Putamen (tissue), 1 donor: ENCODE measurements at regions not wholly inside any gene's neighbourhood (a gene's known extent, or its start where the extent isn't known, plus 50 kb on each side); places are given as distances from the start of the nearest gene placed in this dataset.

Experiments used
- DNase-seq: peaks from one replicate; pipeline ENCODE4 v3.0.0-alpha.2; 2016; ENCODE audit warnings: low spot score

DNA sequence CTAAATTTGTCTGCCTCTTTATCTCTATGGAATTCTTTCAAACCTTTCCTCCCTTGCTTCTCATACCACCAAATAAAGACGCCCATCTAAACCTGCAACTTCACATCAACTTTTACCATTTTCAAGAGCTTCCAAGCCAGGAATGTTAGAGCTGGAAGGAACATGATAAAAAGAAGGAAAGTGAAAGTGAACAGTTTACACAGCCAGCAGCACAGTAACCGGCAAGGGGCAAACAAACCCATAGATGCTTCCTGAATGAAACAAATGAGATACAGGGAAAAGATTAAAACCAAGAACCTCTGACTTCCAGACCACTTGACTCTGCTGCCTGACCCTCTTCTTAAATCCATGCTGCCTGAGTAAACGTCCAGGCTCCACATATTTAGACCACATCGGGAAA lies 231.1 kb upstream of the CA10 start:
- no peak for DNase-seq

DNA sequence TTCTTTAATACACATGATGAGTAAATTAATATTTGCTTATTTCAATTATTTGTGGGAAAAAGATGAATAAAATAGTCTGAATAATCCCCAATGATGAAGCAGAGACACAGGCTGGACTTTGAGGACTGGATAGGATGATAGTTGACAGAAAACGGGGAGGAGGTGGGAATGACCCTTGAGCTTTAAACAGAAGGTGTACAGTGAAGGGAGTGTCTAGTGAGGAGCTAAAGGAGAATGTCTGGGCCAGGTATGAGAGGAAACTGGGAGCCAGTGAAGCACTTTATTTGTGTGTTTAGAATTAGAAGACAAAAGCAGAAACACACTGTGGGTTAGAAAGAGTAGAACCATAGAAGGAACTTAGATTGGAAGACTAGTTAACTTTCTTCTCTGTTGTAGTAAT lies 230.4 kb upstream of the CA10 start:
- DNase-seq = no peak

DNA sequence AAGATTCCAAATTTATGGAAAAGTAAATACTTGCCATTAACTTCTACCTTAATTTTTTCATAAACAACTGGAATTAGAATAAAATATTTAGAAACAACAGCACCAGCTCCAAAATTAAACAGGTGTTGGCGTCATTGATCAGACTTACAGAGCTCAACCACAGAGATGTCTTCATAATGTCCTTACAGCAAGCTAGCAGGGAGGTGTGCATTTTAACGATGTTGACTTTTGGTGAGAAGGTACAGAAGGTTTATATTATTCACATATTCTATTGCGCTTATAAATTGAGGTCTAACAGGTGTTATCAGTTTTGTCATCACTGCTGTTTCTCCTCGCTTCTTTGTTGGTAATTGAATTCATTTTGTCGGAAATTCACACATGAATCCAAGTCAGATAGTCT lies 226.2 kb upstream of the CA10 start:
- no peak for DNase-seq

DNA sequence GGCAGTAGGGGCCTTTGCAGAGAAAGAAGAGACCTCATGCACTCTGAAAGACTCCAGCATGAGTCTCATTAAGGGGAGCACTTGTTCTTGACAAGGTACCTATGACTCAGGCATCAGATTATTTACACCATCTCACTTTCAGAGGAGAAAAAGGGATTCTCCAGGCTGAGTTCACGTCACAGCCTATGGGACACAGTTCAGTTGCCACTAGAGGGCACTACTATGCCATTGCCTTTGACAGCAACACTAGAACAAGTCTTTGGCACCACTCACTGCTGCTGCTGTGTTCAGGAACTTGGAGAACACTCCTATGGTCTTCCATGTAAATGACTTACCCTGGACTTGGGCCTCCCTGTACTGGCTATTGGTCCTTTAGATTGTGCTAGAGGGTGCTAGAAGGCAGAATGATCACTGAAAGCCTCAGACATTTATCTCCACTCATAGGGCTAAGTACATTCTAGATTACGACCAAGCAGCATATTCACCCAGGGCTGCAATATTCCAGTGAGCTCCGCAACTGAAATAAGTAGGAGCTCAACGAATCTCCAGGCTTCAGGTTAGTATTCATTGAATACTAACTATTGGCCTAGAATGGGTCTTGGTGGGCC lies 225.1 kb upstream of the CA10 start:
- DNase-seq = peak; percentile 44

DNA sequence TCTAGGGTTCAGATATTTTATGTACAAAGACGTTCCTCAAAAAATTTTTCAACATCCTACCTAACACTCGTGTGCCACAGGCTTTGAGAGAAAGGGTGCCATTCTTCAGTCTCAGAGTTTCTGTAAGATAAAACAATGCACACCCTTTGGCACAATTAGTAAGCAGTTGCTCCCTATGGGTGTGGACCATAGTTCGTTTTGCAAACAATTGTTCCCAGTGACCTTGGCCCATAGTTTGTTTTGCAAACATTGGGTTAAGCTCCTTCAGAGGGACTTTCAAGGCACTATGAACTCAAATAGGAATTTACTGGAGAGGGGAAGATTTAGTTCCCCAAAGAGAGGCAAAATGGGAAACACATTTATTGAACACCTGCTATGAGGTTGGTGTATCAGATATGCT lies 220.3 kb upstream of the CA10 start:
- DNase-seq = no peak

DNA sequence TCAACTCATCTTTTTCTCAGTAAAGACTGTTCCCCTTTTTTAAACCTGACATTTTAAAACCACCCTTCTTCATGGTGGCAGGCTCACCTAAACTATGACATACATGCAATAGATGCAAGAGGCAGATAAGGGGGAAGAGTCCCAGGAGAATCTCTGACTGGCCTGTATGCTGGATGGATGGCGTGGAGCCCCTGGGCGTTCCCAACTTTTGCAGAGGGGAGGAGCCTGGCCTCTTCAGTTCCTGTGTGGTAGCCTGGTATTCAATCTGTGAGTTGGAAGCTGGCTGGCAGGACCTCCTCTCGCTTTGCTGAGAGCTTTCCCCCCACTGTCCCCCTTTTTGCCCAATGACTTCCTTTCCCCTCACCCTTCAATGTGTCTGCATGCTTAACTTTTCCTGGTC lies 217.6 kb upstream of the CA10 start:
- DNase-seq = no peak

DNA sequence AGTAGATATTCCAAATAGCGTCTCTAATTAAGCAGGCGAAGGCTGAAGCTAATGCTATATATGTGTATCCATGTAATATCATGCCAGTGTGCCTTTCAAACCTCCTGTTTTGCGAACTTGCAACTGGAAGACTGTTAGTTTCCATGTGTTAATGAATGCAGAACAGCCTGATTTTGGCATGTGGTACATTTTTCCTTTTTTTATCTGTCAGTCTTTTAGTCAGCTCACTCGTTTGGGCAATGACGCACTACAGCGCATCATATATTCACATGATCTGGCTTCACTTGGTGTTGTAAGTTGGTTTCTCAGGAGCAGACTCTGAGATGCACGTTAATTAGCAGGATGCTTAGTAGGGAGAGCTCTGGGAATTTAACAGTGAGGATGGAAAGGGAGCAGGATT lies 210.4 kb upstream of the CA10 start:
- DNase-seq = no peak

DNA sequence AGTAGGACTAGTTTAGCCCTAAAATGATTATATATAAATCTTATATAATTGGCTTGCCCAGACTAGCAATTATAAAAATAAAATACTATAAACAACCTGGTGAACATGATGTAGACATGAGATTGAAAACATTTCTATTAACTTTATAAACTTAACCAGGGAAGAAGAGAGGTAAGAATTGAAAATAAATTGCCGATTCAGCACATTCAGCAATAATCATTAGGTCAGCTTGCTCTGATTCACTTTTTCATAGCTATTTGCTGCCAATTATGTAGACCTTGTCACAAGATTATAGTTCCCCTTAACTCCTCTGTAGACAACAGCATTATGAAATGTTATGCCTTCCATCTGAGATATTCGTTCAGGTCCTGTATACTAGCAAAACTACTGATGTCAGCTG lies 199.3 kb upstream of the CA10 start:
- no peak for DNase-seq

DNA sequence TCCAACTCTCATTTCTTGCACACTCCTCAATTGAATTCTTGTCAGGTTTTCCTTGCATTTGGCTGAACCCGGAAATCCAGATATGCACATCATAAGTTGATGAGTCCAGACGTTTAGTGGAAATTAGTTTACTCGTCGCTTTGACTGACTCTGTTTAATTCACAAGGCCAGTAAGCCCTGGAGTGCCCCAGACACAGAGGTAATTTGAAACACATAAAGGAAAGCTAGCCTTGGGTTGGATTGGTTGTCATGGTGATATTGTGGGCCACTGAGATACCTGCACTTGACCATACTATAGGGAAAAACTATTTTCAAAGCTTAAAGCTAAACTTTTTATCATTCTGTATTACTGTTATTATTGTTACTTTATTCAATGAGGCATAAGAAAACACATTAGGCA lies 178.3 kb upstream of the CA10 start:
- DNase-seq = no peak

DNA sequence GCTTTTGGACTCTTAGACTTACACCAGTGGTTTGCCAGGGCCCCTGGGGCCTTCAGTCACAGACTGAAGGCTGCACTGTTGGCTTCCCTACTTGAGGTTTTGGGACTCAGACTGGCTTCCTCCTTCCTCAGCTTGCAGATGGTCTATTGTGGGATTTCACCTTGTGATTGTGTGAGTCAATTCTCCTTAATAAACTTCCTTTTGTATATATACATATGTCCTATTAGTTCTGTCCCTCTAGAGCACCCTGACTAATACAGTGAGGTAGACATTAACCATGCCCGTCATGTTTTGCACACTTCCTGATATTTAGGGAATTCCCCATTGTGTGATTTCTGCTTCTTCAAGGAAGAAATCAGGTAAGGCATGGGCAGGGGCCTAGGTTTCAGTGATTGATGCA lies 147.8 kb upstream of the CA10 start:
- DNase-seq = no peak

DNA sequence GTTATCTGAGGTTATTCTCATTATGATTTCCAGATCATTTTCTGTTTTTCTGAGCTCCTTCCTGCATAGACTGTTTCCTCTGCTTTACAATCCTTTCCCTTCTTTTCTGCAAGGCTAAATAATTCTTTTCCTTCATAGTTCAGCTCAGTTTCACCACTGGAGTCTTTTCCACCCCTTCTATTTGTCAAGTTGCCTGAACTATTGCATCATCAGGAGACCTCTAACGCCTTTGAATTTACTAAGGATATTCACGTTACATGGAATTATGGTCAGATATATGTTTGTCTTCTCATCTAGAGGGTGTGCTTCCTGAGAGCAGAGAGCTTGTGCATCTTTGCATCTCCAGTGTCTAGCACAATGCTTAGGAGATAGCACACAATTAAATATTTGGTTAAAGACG lies 140.4 kb upstream of the CA10 start:
- no peak for DNase-seq

DNA sequence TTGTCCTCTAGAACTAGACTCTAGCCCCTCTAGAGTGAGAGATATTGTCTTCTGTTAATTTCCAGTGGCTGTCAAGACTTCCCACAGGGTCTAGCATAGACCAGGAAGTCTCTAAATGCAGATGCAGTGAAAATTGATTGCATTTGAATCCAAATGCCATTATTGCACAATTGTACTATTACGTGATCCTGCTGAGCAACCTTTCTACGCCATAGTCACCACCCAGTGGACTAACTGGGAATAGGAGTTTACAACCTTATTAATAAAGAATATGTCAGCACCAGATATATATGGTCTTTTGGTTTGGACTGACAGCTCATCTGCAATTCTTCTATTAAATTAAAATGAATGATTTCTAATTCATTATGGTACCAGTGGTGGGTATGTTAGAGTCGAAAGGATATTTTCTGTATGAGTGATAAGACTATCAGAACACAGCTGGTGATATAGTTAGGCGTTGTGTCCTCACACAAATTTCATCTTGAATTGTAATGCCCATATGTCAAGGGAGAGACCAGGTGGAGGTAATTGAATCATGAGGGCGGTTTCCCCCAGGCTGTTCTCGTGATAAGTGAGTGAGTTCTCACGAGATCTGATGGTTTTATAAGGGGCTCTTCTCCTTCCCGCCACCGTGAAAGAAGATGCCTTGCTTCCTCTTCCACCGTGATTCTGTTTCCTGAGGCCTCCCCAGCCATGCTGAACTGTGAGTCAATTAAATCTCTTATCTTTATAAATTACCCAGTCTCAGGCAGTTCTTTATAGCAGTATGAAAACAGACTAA lies 138.9 kb upstream of the CA10 start:
- DNase-seq = no peak

DNA sequence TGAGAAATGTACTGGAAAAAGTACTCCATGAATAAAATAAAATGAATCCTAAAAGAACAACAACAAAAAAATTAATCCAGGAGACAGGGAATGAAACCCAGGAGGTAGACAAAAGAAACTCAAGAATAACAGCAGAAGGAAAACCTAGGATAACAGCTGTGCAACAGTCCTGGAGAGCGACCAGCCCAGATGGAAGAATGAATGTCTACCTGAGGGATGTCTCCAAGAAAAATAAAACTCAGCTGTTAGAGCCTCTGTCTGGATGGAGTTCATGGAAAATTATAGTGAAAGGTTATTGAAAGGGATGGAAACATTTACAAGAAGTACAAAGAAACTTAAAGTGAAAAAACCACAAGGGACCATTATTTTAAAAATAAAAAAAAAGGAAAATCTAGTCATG lies 135.8 kb upstream of the CA10 start:
- DNase-seq = no peak

DNA sequence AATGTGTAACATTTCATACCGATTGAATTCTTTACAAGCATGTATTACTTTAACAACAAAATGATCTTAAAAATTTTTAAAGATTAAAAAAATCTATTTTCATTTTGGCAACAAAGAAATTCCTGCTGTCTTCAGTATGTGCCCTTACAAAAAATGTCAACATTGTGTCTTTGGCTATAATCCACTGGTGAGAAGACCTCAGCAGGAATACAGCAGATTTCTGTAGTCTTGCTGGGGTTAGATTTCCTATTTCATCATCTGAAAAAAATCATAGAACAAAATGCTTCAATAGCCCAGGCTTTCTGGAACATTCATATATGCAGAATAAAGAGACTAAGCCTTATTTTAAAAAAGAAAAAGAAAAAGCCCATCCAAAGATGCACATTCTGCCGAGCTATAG lies 129.1 kb upstream of the CA10 start:
- DNase-seq = no peak

DNA sequence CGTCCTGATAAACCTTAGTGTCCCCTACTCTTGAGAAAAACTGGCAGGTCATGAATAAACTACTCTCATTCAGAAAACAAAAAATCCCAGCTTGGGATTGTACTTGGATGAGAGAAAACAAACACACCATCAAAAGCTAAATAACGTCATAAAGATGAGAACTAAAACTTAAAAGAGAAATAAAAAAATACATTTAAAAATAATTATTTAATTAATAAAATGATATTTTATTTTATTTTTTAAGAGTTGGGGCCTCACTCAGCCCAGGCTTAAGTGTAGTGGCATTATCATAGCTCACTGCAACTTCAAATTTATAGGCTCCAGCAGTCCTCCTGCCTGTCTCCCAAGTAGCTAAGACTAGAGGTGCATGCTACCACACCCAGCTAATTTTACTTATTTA lies 125.4 kb upstream of the CA10 start:
- no peak for DNase-seq

DNA sequence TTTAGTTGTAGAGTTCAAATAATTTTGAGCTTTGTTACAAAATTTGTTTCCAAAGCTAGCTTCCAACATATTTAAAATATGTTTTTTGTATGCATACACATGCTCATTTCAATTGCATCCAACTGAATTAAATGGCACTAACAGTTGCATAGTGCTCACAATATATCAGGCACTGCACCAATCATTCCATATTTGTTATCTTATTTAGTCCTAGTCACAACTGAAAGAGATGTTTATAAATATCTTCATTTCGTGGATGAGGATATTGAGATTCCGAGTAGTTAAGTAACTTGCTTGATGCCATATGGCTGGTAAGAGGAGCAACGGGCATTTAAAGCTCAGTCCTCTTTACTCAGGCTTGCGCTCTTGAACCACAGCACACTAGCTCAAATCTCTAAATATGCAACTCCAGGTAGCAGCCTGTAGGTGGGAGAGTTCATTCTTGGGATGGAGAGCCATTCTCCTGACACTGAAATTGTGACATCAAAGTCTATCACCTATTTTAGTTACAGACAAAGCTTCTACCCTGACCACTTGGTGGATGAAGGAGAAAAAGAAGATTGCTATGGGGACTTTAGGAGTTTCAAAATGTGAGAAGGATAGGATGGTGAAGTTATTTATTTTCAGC lies 118.0 kb upstream of the CA10 start:
- no peak for DNase-seq

DNA sequence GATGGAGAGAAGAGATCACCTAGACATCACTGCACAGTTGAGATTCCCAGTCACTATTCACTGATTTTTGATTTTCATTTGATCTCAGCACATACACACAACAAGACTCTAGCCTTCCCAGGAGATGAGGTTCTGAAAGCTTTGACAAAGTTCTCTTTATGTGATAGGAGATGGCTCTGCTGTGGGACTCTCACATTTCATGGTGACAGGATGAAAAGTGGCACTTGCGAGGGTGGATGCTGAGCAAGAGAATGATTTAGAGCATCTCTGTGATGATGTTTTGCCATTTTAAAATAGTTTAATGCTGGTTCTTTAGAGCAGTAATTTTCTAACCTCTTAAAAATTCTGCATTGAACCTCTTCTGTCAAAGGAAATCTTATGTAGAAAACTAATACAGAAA lies 113.3 kb upstream of the CA10 start:
- no peak for DNase-seq

DNA sequence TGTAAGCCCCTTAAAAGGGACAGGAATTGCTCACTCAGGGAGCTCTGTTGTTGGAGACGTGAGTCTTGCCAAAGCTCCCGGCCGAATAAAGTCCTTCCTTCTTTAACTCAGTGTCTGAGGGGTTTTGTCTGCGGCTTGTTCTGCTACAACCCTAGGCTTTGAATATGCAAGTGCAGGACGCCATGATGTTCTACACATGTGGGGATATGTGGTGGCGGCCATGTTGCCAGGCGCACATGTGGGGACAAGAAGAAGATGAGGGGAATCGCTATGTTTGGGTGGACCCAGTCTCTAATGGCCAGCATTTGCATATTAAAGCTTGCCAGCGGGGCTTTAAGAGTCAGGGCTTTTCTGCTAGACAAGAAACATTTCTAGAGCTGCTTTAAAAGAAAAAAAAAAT lies 96.8 kb upstream of the CA10 start:
- no peak for DNase-seq

DNA sequence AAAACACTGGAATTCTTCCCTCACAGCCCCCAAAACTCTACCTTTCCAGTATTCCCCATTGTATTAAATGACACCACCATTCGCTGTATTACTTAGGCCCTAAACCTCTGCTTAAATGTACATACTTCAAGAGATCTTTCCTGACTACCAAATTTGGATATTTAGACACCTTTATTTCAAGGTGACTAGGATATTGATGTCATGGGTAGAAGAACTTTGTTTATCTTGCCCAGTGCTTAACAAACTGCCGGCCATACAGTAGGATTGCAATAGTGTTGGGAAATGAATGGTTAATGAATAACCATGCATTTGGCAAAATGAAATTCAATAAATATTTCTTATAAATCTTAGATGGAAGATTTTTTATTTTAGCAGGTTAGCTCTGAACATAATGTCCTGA lies 86.2 kb upstream of the CA10 start:
- no peak for DNase-seq

DNA sequence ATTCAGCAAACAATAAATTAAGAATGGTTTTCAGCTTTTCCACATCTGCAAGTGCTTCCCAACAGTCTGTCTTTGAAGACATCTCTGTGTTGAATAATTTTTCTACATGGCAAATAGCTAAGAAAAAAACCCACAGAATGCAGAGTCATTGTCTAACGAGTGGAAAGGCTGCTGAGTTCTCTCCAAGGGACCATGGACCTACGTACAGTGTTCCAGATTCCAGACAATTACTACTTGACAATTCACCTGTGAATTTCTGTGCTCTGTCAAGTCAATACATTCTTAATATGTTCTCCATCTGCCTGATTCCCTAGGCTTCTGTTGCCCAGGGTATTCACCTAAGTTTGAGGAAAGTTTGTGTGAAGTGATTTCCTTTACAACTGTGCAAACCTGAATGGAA lies 83.8 kb upstream of the CA10 start:
- no peak for DNase-seq

DNA sequence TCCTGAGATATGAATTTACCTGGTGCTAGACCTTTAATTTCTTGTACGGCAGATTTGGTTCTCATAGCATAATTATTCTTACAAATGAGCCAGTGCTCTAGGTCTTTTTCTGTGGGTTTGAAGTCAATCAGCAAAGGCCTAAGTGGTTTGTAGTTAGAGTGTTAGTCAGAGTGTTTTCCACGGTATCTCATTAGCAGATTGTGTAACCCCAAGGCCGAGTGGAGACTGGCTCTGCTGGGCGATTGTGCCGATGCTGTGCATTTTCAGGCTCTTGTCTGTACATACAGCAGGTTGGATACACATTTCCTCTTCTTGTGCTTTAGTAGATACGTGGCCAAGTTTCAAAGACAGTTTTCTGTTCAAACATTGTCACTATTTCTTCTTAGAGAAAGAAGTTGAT lies 78.6 kb upstream of the CA10 start:
- no peak for DNase-seq

DNA sequence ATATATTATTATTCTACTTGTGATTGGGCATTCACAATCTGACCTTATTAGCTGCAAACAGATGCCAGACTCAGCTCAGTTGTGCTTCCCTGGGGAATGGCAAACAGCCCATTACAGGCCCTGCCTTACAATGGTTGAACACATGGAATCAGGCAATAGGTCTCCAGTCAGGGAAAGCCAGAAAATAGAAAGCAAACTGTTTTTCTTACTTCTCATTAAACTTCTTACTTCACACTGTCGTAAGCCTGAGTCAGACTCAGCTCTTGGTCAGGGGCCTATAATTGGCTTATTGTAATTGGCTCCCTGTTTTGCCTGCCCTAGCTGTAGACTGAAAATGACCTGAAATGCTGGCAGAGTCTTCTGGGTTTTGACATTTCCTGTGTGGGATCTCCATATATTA lies 77.0 kb upstream of the CA10 start:
- DNase-seq = no peak

DNA sequence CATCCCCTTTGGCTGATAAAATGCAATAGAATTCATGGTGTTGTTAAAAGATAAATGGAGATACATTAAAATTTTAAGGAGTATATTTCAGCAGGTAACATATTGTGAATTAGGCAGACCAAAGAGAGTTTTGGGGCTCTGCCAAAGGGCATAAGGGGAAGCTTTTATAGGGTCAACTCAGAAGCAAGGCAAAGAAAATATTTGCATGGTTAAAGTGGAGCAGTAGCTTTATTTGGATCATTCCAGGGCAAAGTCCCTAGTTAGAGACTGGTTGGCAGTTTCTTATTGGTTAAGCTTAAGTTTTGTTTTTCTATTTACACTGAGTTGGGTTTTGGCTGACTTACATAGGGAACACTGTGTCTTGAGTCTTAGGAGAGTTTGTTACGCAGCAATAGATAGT lies 75.1 kb upstream of the CA10 start:
- no peak for DNase-seq

DNA sequence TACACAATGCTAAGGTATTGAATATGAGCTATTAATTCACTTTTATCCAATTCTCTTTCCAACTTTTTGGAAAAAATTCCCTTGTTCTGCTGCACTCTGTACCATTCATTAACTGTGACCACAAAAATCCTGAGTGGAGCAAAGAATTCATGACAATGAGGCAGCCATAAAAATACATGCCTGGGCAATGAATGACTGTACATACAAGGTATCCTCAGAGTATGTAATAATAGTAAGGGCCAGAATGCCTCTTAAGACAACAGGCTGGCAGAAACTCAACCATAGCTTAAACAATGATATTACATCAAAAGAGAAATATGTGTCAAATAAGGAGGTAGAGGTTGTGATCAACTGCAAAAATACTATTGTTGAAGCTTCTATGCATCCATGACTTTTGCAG lies 74.7 kb upstream of the CA10 start:
- DNase-seq = no peak
